GM21367 (cell line): ENCODE measurements at regions not wholly inside any gene's neighbourhood (a gene's known extent, or its start where the extent isn't known, plus 50 kb on each side); places are given as distances from the start of the nearest gene placed in this dataset.
A peak's percentile ranks its signal among the peaks of the same experiment; 100 is the strongest.

Experiments used
- ATAC-seq: cut with Tn5 transposase; IDR thresholded peaks from one replicate; pipeline ENCODE4 v1.9.1; 2021; ENCODE audit not compliant: unreplicated experiment

DNA sequence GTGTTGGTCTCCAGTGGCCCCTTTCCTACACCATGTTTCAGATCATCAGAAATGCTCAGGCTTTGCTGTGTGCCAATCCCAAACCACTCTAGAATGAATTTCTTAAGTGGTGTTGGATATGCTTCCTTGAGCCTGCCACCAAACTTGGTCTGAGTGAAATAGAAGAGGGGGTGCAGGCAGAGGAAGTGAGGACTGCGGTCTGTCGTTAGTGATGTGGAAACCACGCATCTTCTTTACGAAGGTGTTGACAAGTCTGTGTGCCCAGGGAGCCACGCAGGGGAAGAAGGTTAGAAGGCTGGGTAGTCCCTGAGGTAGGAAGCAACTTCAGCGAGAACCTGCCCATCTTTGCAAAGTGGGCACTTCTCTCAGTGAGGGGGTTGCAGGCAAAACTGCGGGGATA, 187.4 kb upstream of the NAV2 start:
- peak; percentile 91 for ATAC-seq

GRCh38 chr11:19524171-19524671, 188.4 kb upstream of the NAV2 start:
- no peak for ATAC-seq

DNA sequence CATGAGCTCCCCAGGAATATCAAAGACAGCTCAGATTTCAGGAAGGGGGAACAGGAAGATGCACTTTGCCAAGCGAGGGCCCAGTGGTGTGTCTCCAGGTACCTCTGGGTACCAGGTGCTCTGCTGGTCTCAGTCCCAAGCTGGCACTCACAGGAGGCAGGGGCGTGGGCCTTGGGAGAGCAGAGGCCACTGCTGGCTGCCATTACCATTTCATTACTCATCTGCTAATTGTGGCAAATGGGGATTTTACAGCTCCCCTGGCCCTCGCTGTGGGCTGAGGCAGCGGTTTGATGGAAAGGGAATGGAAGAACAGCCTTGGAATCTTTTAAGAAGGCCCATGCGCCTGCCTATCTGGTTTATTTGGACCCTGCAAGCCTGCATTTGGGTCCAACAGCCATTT, 192.0 kb upstream of the NAV2 start:
- ATAC-seq = no peak

- ATAC-seq = no peak
Observed at GRCh38 chr11:19519912-19520641, 192.6 kb upstream of the NAV2 start.

GRCh38 chr11:19519353-19519752, 193.3 kb upstream of the NAV2 start:
- no peak for ATAC-seq

DNA sequence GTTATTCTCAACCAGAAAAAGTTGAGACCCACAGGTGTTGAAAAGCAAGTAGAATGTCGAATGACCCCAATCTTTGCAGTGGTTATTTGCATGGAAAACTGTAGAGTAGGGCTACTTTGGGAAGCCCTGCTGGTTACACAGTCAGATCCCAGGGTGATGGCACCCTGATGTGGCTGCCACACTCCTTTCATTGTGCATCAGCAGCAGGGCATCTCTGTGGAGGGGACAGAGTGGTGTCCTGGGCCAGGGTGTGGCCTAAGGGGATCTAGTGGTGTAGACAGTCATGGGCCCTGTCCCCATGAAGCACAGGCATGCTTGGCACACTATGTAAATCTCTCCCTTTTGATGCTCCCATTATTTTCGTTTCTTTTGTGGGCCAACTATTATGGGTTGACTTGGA, 199.4 kb upstream of the NAV2 start:
- no peak for ATAC-seq

- no peak for ATAC-seq
Observed at GRCh38 chr11:19512618-19513017, 200.0 kb upstream of the NAV2 start.

GRCh38 chr11:19511413-19512183, 201.0 kb upstream of the NAV2 start:
- ATAC-seq = no peak

DNA sequence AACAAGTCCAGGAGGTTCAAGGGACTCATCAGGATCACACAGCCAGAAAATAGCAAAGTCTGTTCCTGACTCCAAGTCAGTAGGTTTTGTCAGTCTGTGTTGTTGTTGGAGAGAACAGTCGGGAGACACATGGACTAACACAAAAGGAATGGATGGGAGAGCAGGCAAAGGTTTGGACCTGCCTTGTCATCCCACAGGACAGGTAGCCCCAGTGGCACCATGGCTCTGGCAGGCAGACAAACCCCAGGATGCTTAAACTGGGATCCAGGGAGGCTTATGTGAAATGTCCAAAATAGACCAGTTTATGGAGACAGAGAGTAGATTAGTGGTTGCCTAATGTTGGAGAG, 201.6 kb upstream of the NAV2 start:
- no peak for ATAC-seq

GRCh38 chr11:19510468-19510867, 202.2 kb upstream of the NAV2 start:
- no peak for ATAC-seq

- no peak for ATAC-seq
Observed at GRCh38 chr11:19509215-19509614, 203.4 kb upstream of the NAV2 start.

DNA sequence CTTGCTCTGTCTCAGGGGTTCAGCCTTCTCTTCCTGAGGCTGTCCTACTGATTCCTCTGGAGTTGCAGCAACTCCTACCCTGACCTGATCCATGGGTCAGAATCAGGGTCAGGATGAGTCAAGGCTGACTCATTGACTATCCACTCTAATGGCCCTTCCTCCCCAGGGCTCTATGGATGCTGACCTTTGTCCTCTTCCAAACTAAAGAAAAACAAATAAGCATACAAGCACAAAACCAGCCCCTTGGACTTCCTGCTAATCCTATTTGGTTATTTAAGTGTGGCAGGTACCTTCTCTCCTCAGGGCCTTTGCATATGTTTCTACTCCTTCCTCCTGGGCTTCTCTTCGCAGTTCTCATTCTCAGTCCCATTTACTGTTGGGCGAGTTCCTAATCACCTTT, 204.5 kb upstream of the NAV2 start:
- ATAC-seq = no peak

- ATAC-seq = no peak
Observed at GRCh38 chr11:19506816-19507486, 205.7 kb upstream of the NAV2 start.

DNA sequence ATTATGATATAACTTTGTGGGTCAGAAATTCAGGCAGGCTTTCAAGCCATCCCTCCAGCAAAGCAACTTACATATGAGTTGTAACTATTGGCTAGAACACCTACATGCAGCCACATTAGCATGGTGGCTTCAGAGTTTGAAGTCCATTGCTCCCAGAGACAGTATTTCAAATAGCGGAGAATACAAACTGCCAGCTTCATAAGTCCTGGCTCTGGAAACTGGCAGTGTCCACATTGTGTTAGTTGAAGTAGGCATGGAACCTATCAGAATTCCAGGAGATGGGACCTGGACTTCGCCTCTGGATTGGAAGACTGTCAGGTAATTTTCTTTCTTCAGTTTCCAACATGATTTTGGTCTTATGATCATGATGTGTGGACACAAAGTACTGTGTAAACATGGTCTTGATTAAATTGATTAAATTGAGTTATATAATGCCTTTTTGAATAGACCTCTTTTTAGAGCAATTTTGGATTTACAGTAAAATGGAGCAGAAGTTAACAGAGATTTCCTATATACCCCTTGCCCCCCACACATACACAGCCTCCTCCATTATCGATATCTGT, 209.9 kb upstream of the NAV2 start:
- no peak for ATAC-seq

DNA sequence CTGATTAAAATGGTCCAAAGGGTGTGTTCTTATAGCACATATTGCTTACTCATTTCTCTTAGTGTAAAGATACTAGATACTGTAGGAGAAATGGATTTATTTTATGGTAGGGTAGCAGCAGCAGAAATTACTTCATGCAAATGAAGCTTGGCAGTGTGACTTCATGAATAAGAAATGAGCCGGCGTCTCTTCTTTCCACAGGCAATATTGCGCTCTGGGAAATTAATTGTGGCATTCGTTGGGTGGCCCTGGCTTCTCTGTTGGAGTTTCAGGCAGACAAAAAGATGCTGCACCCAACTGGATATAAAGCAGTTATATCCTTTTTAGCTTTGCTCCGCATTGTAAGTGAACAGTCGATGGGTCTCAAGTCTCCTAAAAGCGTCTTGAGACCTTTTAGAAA, 211.0 kb upstream of the NAV2 start:
- ATAC-seq = no peak

DNA sequence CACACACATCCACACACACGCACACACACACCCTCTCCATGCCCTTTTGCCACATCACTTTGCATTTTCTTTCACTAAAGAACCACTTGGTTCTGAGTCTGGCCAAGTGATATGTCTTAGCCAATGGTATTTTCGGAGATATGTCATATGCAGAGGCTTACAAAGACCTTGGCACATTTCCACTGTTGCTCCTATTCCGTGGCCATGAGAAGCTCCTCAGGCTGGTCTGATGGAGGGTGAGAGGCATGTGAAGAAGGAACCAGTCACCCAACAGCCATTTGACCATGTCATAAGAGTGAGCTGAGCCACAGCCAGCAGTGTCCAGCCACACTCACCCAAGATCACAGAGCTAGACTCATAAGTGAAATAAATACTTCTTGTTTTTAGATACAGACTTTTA, 212.6 kb upstream of the NAV2 start:
- no peak for ATAC-seq

DNA sequence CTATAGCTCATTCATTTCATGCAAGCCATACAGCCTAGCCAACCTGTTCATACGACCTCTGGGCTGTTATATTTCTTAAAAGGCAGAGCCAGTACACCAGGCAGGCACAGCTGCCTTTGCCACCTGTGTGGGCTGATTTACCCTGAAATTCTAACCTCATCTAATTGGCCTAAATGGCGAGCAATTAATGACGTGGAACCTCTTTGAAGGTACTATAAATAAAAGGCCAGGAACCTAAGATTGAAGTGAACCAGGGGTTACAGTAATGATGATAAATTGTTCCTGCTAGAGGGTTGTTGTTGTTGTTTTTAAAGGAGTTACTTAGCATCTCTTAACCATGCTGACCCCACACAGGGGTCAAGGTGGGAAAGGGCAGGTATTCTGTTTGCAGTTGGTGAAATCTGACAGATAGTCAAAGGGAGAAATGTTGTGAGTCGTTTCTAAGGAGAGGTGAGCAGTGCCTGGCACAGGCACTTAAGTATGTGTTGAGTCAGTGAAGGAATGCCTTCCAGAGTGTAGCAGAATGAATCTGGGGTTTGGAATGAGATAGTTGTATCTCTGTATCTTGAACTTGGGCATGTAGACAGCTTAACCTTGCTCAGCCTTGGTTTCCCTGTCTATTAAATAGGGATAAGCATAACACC, 213.5 kb upstream of the NAV2 start:
- ATAC-seq = no peak

DNA sequence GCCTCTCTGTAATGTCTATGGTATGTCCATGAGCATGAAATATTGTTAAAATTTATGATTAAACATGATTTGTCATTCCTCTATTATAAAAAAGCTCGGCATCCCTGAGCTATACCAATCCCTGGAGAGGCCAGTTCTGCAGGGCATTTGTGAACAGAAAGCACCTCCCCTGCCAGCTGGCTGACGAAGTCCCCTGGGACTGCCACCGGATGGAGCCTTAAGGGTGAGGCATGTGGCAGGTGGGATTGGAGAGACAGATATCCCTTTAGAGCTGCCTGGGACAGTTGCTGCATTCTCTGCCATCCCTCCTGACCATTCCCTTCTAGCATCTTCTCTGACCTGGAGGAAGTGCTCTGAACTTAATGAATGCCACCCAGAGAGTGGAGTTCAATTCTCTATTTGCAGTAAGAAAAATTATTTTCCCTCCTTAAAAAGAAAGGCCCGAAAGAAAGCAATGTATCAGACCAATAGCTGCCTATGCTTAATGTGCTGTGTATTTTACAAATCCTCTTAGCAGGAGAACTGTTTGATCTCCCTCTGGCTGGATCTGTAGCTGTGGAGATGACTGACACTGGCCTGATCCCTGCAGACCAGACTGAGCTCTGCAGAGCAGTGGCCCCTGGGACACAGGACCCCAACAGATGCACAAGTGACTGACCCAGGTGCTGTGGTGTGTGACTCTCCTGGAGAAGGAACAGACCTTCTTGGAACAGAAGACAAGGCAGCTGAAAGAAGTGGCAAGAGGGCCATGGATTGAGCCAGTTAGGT, 219.0 kb upstream of the NAV2 start:
- no peak for ATAC-seq

GRCh38 chr11:19482319-19483100, 230.1 kb upstream of the NAV2 start:
- no peak for ATAC-seq

- ATAC-seq = no peak
Observed at GRCh38 chr11:19480540-19480939, 232.1 kb upstream of the NAV2 start.
